Stimulated activated memory B cell treated with anti-CD40 and anti-IgM and Interleukin-4, amounts not matched to agents 10 μg/mL and 1 μg/mL and 100 μg/mL, for 72 hours (primary cell): ENCODE measurements at regions not wholly inside any gene's neighbourhood (a gene's known extent, or its start where the extent isn't known, plus 50 kb on each side); places are given as distances from the start of the nearest gene placed in this dataset.
A peak's percentile ranks its signal among the peaks of the same experiment; 100 is the strongest.

ENCODE experiments used
- ATAC-seq: fragments of 150-1000 bp; cut with Tn5 transposase; 2 replicates; pipeline ENCODE4 v1.10.0; 2021
- H3K27ac Mint-ChIP-seq: one replicate; pipeline ENCODE4 v1.8.0; 2022; ENCODE audit warnings: mild to moderate bottlenecking, mixed read lengths
- H3K27me3 Mint-ChIP-seq: one replicate; pipeline ENCODE4 v1.8.0; 2022; ENCODE audit warnings: mixed read lengths
- H3K36me3 Mint-ChIP-seq: one replicate; pipeline ENCODE4 v1.8.0; 2022; ENCODE audit warnings: mixed read lengths
- H3K4me1 Mint-ChIP-seq: one replicate; pipeline ENCODE4 v1.8.0; 2022; ENCODE audit warnings: mixed read lengths
- H3K4me3 Mint-ChIP-seq: one replicate; pipeline ENCODE4 v1.8.0; 2022; ENCODE audit warnings: mild to moderate bottlenecking, moderate library complexity, mixed read lengths
- H3K9me3 Mint-ChIP-seq: one replicate; pipeline ENCODE4 v1.8.0; 2022; ENCODE audit warnings: mixed read lengths

DNA sequence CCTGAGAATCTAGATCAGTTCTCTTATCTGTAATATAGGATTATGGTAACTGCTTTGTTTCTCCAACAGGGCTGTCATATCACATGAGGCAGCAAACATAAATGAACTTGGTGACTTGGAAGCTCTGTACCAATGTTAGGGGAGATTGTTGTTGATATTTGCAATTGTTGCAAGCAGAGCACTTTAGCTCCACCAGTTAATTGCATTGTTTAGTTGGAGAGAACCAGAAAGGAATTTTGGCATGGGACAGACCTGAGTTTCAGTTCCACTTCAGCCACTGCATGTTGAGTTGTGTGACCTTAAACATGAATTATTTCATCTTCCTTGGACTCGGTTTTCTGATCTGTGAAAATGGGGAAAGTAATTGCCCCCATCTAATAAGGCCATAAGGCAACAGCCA, 142.3 kb upstream of the JUN start:
- no peak for ATAC-seq
- Mint-ChIP-seq H3K4me3 (no peak overlapping the region), H3K4me1 (peaks cover 17% of the 10 kb centered on the region), H3K36me3 (no peaks in the 10 kb centered on the region), H3K27me3 (no peaks in the 10 kb centered on the region), H3K9me3 (no peaks in the 10 kb centered on the region), H3K27ac (peak overlapping the region; percentile 7)

DNA sequence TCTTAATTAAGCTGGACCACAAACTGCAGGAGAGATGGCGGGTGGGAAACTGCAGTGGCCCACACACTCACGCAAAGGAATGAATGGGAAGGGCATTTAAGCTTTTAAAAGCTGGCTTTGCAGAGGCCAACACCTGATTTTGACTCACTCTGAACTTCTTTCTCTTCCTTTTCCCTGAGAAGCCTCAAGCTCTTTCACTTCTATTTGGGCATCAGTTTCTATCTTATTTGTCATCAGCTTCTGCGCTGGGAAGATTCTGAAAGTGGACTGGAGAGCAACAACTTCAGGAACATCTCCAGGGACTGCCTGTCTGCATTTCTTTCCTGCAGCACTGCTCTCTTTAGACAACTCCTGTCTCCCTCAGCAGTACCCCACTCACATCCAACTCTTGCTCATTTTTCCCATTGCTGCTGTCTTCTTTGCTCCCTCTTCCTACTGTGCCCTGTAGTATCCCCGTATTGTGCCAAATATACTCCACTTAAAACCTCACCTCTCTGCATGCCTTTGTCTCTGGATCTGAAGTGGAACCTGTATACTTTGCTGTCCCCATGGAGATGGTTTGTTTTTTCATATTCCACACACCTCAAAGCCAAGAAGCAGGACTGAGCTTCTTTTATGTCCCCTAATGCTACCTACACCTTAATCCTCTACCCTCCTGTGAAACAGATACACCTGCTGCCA, 143.3 kb upstream of the JUN start:
- Mint-ChIP-seq H3K4me1 (peaks cover 17% of the 10 kb centered on the region), H3K27ac (no peak overlapping the region), H3K36me3 (no peaks in the 10 kb centered on the region), H3K9me3 (no peaks in the 10 kb centered on the region), H3K27me3 (no peaks in the 10 kb centered on the region), H3K4me3 (no peak overlapping the region)
- ATAC-seq = no peak

DNA sequence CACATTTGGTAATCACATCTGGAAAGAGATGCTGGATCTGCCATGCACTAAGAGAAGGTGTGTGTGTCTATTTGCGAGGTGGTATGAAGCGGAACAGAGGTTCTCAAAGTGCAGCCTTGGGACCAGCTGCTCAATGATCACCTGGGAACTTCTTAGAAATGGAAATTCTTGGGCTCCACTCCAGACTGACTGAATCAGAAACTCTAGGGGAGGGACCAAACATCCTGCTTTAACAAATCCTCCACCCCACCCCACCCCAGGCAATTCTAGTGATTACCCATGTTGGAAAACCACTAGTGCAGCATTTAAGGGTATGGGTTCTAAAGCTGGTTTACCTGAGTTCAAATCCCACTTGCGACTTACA, 143.9 kb upstream of the JUN start:
- Mint-ChIP-seq H3K9me3 (no peaks in the 10 kb centered on the region), H3K27me3 (no peaks in the 10 kb centered on the region), H3K36me3 (no peaks in the 10 kb centered on the region), H3K4me3 (no peak overlapping the region), H3K27ac (no peak overlapping the region), H3K4me1 (peaks cover 16% of the 10 kb centered on the region)
- no peak for ATAC-seq

DNA sequence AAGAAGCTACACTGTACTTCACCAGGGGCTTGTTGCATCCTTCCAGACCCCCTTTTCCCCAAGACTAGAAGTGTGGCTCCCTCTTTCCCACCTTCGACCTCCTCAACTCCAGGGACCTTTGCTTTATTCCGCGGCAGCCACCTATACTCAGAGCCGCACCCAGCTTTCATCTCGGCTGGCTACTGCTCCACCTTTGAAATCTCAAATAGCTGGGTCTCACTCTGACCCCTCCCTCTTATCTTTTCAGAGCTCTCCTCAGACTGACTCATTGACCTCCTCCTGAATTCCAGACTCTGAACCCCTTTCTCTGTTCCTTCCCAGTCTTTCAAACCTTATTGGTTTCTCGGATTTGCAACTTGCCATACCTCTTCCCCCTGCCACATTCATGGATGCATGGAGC, 144.7 kb upstream of the JUN start:
- Mint-ChIP-seq H3K4me3 (no peak overlapping the region), H3K9me3 (no peaks in the 10 kb centered on the region), H3K27ac (no peak overlapping the region), H3K27me3 (no peaks in the 10 kb centered on the region), H3K36me3 (no peaks in the 10 kb centered on the region), H3K4me1 (peaks cover 20% of the 10 kb centered on the region)
- ATAC-seq = no peak

DNA sequence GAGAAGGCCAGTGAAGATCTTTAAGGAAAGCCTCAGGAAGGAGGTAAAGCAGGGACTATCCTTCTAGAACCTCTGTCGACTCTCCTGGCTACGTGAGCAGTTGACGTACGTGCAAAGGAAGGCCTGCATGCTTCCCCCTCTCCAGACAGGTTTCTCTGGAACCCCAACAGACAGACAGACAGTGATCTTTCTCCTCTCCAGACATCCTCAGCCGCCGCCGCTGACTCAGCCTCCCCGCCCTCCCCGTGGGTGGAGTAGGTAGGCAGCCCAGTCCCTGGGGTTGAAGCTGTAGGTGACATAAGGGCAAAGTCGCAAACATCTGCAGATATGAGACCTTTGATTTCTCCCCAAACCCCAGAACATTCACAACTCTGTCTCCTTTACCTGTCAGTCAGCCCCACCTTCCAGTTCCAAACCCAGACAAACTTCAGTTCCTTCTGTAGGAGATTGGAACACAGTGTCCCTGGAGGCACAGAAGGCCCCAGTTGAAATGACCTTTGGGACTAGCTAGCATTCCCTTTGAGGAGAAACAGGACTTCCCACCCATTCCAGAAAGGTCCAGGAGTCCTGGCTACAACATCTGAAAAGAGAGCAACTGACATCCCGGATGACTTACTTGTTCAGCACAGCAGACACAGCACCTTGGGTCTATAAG, 146.0 kb upstream of the JUN start:
- H3K27me3 Mint-ChIP-seq = no peaks in the 10 kb centered on the region
- no peaks in the 10 kb centered on the region for H3K9me3 Mint-ChIP-seq
- H3K4me3 Mint-ChIP-seq = no peak overlapping the region
- ATAC-seq = no peak
- no peak overlapping the region for H3K27ac Mint-ChIP-seq
- no peaks in the 10 kb centered on the region for H3K36me3 Mint-ChIP-seq
- H3K4me1 Mint-ChIP-seq = peaks cover 20% of the 10 kb centered on the region

DNA sequence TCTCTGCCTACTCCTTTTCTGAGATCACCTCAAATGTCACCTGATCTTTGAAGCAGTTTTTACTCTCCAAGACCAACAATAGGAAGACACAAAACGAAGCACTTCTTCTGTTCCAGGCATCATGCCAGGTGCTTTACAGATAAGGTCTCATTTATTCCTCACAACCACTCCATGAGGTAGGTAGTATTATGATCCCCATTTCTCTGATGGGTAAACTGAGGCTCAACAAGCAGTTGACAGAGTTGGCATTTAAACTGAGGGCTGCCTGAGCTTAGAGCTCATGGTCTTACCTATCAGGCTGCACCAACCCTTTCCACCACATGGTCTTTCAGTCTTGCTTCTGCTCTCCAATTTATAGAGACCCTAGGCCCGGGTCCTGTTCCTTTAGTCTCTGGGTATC, 147.2 kb upstream of the JUN start:
- no peak overlapping the region for H3K4me3 Mint-ChIP-seq
- H3K9me3 Mint-ChIP-seq = no peaks in the 10 kb centered on the region
- no peak overlapping the region for H3K27ac Mint-ChIP-seq
- no peaks in the 10 kb centered on the region for H3K36me3 Mint-ChIP-seq
- no peaks in the 10 kb centered on the region for H3K27me3 Mint-ChIP-seq
- ATAC-seq = no peak
- peaks cover 20% of the 10 kb centered on the region for H3K4me1 Mint-ChIP-seq

DNA sequence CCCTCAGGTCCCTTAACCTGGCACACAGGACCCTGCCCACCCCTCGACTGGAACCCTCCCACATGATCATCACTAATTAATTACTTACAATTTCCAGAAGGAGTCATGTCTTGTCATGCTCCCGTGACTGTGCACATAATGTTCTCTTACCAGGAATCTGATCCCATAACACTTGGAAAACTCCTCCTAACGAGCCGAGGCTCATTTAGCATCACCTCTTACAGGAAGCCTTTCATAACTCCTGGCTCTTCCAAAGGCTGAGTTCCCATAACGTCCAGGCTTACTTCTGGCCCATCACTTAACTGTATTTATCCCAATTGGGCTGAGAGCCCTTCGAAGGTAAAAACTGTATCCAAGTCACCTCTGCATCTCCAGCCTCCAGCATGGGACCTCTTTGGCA, 147.9 kb upstream of the JUN start:
- Mint-ChIP-seq H3K9me3 (no peaks in the 10 kb centered on the region), H3K4me3 (no peak overlapping the region), H3K36me3 (no peaks in the 10 kb centered on the region), H3K27me3 (no peaks in the 10 kb centered on the region), H3K4me1 (peaks cover 17% of the 10 kb centered on the region), H3K27ac (no peak overlapping the region)
- ATAC-seq = no peak

DNA sequence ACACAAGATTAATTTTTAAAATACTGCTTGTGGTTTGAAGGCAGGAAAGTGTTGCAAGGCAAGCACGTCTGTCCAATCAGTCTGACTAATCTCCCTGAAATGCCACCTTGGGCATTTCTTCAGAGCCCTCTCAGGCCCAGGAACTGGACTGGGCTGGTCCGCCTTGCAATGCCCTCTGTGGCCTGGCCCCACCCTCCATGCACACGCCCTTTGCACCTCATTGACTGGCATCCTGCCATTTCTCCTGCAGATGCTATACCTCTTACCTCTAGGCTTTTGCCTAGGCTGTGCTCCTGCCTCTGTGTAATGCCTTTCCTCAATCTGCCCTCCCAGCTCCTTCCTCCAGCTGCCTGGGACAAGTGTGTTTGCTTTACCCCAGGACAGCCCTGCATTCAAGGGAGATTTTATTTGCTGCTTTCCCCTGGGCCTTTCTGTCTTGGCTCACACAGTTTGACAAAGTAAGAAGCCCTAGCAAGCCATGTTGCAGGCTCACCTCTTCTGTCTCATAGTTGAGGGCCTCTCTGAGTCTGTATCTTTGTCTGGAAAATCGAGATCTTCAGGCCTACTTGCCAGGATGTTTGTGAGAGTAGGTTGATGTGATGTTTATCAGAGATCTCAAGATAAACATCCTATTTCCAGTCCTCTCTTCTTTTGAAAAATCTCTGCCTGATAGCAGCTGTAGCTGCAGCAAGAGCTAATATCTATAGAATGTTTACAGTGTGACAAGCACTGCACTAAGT, 149.2 kb upstream of the JUN start:
- H3K4me1 Mint-ChIP-seq = peaks cover 13% of the 10 kb centered on the region
- H3K4me3 Mint-ChIP-seq = no peak overlapping the region
- peak overlapping the region; percentile 18 for H3K27ac Mint-ChIP-seq

DNA sequence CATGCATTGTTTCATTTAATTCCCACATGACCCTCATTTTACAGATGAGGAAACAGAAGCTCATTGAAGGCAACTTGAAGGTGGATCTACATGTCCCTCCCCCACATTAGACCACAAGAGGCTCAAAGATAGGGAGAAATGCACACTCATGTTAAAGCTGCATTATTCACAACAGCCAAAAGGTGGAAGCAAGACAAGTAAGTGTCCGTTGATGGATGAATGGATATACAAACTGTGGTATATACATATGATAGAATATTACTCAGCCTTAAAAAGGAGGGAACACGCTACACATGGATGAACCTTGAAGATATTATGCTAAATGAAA, 149.7 kb upstream of the JUN start:
- no peak overlapping the region for H3K27ac Mint-ChIP-seq
- no peak for ATAC-seq
- no peaks in the 10 kb centered on the region for H3K36me3 Mint-ChIP-seq
- no peaks in the 10 kb centered on the region for H3K27me3 Mint-ChIP-seq
- H3K4me1 Mint-ChIP-seq = peaks cover 13% of the 10 kb centered on the region
- no peaks in the 10 kb centered on the region for H3K9me3 Mint-ChIP-seq
- H3K4me3 Mint-ChIP-seq = no peak overlapping the region

More for the DNA sequence above, 149.2 kb upstream of the JUN start:
- no peak for ATAC-seq
- Mint-ChIP-seq H3K9me3 (no peaks in the 10 kb centered on the region), H3K27me3 (no peaks in the 10 kb centered on the region), H3K36me3 (no peaks in the 10 kb centered on the region)

DNA sequence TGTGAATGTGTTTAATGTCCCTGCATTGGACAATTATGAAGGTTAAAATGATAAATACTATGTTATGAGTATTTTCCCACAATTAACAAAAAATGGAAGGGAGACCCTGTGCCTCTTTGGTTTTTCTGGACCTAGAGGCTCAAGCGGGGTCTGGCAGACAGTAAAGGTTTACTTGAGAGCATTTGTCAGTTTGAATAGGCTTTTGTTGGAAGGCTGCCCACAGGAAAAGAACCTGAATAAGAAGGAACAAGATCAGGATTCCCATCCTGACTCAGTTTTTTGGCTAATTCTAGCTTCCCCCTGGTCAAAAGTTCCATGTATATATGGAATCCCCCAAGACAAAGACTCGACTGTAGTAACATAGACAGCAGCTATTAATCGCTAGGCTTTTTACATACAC, 150.9 kb upstream of the JUN start:
- ATAC-seq = no peak

DNA sequence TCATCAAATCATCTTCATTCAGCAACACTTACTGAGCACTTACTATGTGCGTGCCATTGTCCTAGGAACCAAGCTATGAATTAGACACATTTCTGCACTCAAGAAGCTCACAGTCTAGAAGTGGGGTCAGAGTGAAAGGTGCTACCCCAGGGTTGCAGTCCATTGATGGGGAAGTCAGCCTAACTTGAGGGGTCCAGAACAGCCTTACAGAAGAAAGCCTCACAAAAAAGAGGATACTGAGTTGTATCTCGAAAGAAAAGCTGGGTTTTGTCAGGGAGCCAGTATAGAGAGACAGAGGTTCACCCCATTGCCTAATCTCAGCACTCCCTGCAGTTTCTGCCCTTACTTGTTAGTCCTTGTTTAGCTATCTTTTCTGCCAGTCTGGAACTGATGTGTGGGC, 153.1 kb upstream of the JUN start:
- Mint-ChIP-seq H3K36me3 (no peaks in the 10 kb centered on the region), H3K27me3 (no peaks in the 10 kb centered on the region), H3K27ac (peak overlapping the region; percentile 35), H3K9me3 (no peaks in the 10 kb centered on the region), H3K4me3 (no peak overlapping the region), H3K4me1 (peaks cover 32% of the 10 kb centered on the region)
- no peak for ATAC-seq

More for the DNA sequence above, 150.9 kb upstream of the JUN start:
- no peaks in the 10 kb centered on the region for H3K9me3 Mint-ChIP-seq
- no peaks in the 10 kb centered on the region for H3K27me3 Mint-ChIP-seq
- no peak overlapping the region for H3K4me3 Mint-ChIP-seq
- H3K36me3 Mint-ChIP-seq = no peaks in the 10 kb centered on the region
- peaks cover 13% of the 10 kb centered on the region for H3K4me1 Mint-ChIP-seq
- no peak overlapping the region for H3K27ac Mint-ChIP-seq

DNA sequence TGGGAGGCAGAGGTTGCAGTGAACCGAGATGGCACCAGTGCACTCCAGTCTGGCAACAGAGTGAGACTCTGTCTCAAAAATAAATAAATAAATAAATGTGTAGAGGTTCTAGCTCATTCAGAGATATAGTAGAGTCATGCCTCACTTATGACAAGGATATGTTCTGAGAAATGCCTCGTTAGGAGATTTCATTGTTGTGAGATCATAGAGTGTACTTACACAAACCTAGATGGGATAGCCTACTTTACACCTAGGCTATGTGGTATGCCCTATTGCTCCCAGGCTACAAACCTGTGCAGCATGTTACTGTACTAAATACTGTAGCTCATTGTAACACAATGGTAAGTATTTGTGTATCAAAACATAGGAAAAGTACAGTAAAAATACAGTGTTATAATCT, 155.3 kb upstream of the JUN start:
- Mint-ChIP-seq H3K36me3 (no peaks in the 10 kb centered on the region), H3K4me3 (no peak overlapping the region), H3K4me1 (peaks cover 45% of the 10 kb centered on the region), H3K9me3 (no peaks in the 10 kb centered on the region), H3K27me3 (no peaks in the 10 kb centered on the region), H3K27ac (no peak overlapping the region)
- ATAC-seq = no peak

DNA sequence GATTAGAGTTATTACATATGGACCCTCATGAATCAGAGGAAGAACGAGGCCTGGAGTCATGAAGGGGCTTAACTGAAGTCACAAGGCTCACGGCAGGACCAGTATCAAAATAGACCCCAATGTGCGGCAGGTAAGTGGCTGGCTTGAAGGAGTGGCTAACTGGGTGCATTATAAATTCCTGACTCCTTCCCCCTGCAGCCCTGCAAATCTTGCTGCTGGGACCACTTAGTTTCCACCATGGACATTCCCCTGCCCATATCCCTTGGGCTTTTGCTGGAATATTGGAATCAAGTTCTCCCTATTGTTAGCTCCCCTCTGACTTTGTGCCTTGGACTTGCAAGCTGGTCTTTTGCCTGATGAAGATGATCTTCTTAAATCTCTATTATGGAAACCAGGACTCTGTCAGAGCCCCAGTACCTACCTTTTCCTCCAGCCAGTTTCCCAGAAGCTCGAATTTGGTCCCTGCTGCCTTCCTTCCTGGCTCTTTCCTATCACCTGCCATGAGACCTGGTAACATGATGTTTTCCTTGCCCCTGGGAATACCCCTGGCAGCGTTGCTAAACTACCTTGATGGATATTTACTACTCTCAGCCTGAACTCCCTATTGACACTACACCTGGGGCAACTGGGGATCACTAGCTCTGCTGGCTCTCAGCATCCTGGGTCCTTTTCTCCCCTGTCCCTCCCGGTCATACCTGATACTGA, 156.0 kb upstream of the JUN start:
- Mint-ChIP-seq H3K27ac (peak overlapping the region; percentile 40), H3K4me1 (peaks cover 52% of the 10 kb centered on the region), H3K4me3 (no peak overlapping the region), H3K9me3 (no peaks in the 10 kb centered on the region), H3K27me3 (no peaks in the 10 kb centered on the region), H3K36me3 (no peaks in the 10 kb centered on the region)
- ATAC-seq = no peak

DNA sequence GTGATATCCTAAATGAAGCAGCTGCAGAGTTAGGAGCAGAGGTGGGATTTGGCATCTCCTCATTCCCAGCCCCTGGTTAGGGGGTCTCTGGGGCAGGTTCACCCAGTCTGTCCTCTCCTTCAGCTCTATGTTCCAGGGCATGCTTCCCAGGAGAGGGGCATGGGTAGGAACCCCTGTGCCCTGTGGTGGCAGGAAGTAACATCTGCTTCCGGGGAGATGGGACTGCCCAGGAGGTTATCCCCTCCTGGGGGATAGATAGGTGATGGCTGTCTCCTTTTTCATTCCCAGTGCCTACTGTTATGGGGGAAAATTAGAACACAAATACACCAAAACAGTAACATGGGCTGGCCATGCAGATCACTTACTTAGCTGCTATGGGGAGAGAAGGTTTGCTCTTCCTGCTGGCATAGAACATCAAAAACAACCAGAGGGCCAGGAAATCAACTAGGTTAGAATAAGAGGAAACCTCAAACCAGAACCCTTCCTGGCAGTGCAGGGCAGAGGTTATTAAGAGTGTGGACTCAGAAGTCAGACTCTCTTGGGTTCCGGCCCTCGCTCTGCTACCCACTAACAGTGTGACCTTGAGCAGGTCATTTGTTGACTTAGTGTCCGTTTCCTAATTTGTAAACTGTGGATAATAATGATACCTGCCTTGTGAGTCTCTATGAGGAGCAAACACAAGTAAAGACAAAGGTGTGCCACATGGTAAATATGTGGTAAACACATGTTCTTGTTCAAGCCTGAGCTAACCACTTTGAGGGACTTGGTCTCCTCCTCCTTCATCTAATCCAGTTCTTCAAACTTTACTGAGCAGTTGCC, 157.8 kb upstream of the JUN start:
- Mint-ChIP-seq H3K4me1 (peaks cover 56% of the 10 kb centered on the region), H3K36me3 (no peaks in the 10 kb centered on the region), H3K27ac (peak overlapping the region; percentile 53), H3K4me3 (no peak overlapping the region), H3K27me3 (no peaks in the 10 kb centered on the region), H3K9me3 (no peaks in the 10 kb centered on the region)
- ATAC-seq = peak; percentile 87

DNA sequence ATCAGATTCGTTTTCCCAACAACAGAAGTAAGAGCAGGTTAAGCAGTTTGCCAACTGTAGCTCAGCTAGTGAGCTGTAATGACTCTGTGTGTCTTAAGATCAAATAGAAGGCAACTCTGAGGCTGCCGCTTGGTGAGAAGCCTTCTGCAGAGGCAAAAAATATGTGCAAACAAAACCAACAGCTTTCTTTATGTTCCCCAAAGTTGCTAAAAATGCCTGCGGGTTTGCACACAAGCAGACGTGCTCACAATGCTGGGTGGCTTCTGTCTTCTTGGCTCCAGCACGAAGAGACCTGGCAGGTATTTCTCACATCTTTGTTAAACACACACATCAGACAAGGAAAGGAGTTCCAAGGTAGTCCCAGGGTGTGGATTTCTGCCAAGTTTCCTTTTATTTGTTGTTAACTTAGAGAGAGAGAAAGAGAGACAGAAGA, 158.9 kb upstream of the JUN start:
- peaks cover 50% of the 10 kb centered on the region for H3K4me1 Mint-ChIP-seq
- H3K27me3 Mint-ChIP-seq = no peaks in the 10 kb centered on the region
- no peaks in the 10 kb centered on the region for H3K9me3 Mint-ChIP-seq
- no peaks in the 10 kb centered on the region for H3K36me3 Mint-ChIP-seq
- no peak overlapping the region for H3K27ac Mint-ChIP-seq
- H3K4me3 Mint-ChIP-seq = no peak overlapping the region
- ATAC-seq = no peak
